Pancreas (tissue), 10 donors: ENCODE measurements at regions not wholly inside any gene's neighbourhood (a gene's known extent, or its start where the extent isn't known, plus 50 kb on each side); places are given as distances from the start of the nearest gene placed in this dataset.
"Not testable (repeated sequence)": the region's sequence is repeated elsewhere in the genome, so short reads cannot be mapped to it uniquely, and the experiment has no call there.

ENCODE experiments used
- ATAC-seq, 4 donors: fragments of 200-7000 bp; cut with Tn5 transposase; one replicate each; pipeline versions ENCODE4 v1.8.0 to v1.9.1; 2020; ENCODE audit warnings: mild to moderate bottlenecking in 4 of 4, moderate library complexity in 4 of 4
- DNase-seq, 6 donors: peaks; one replicate each; pipeline ENCODE4 v3.0.0-alpha.2; 2020
- FAIRE-seq: peaks from 2 replicates; lab custom pipeline; 2012; peaks lifted over from hg19 to GRCh38; lab: Jason Lieb, UNC
- H3K27ac ChIP-seq, 4 donors: fragments of 200-600 bp; sonication (generic); 1 replicate in 3 of 4; 2 replicates in 1 of 4; pipeline versions ENCODE4 v1.5.0 to v1.8.0; 2020
- H3K27me3 ChIP-seq, 4 donors: fragments of 200-600 bp; one replicate each; pipeline ENCODE4 v1.8.0; 2021
- H3K36me3 ChIP-seq, 3 donors: fragments of 200-600 bp; sonication (generic) in 1 of 3; one replicate each; pipeline versions ENCODE4 v1.5.0 to v1.8.0; 2020 to 2021
- H3K4me1 ChIP-seq, 3 donors: fragments of 200-600 bp; one replicate each; pipeline ENCODE4 v1.8.0; 2021
- H3K4me3 ChIP-seq, 4 donors: fragments of 200-600 bp; sonication (generic) in 2 of 4; one replicate each; pipeline versions ENCODE4 v1.5.0 to v1.8.0; 2020 to 2021
- H3K9me3 ChIP-seq, 4 donors: fragments of 200-600 bp; one replicate each; pipeline ENCODE4 v1.8.0; 2021
- WGBS, 2 donors: extraction: QIAGEN DNeasy Blood & Tissue Kit; methylation state at CpG; one replicate each; pipeline ENCODE4 v1.1.7; 2013; 5-methylcytosine and 5-hydroxymethylcytosine counted together
- intact Hi-C, 3 donors: fragments of 100-400 bp; cut with DNase I; formaldehyde crosslinking; loops; one replicate each; pipeline versions ENCODE4 v1.11.1 to v1.14.2; 2022
- donor health status: healthy with polysubstance abuse.
- donor health status: DM: no; HTN: no; CAD: no; lungs with moderate emphysema.
- donor health status: DM: no; HTN: no; CAD: no.
- donor health status: control.
- donor health status: control.
- donor health status: Bipolar disorder and iron deficiency.
- donor health status: DM: yes; HTN: yes; CAD: no.
- donor health status: DM: no; HTN: no; CAD: no.
- donor health status: DM: no; HTN: no; CAD: no.
- donor health status: DM: yes; HTN: yes; CAD: no.

GRCh38 chr1:146777826-146778602, 160.1 kb upstream of the NBPF12 start:
- ATAC-seq (peak; percentile 76 to 89 (median 86)), DNase-seq (peak in 4 of 6 donors; percentile 36 to 67 (median 58))
- H3K27ac ChIP-seq, H3K4me1 ChIP-seq, H3K36me3 ChIP-seq, FAIRE-seq, H3K27me3 ChIP-seq, H3K9me3 ChIP-seq, intact Hi-C loops, H3K4me3 ChIP-seq: not testable (repeated sequence)
- 29 to 37% methylated on average over 9 to 10 of the region's 13 CpGs for WGBS, 2 donors

- H3K36me3 ChIP-seq, intact Hi-C loops, H3K27me3 ChIP-seq, H3K4me3 ChIP-seq, FAIRE-seq, H3K9me3 ChIP-seq, H3K4me1 ChIP-seq, DNase-seq, H3K27ac ChIP-seq: not testable (repeated sequence)
- ATAC-seq = peak in 1 of 4 donors; percentile 39
- WGBS, 2 donors = 51 to 64% methylated on average over 3 of the region's 6 CpGs
Measured at GRCh38 chr1:146774988-146775387, 163.1 kb upstream of the NBPF12 start.

GRCh38 chr1:146774271-146774670, 163.9 kb upstream of the NBPF12 start:
- H3K9me3 ChIP-seq, H3K36me3 ChIP-seq, H3K27ac ChIP-seq, intact Hi-C loops, FAIRE-seq, DNase-seq, H3K4me3 ChIP-seq, H3K4me1 ChIP-seq, H3K27me3 ChIP-seq: not testable (repeated sequence)
- peak in 3 of 4 donors; percentile 45 to 52 (median 46) for ATAC-seq
- WGBS, 2 donors = 13 to 15% methylated on average over 7 of the region's 7 CpGs

GRCh38 chr1:146771409-146771808, 166.7 kb upstream of the NBPF12 start:
- WGBS, 2 donors = 79 to 84% methylated on average over 14 to 16 of the region's 16 CpGs
- H3K4me3 ChIP-seq, H3K36me3 ChIP-seq, ATAC-seq, intact Hi-C loops, H3K27ac ChIP-seq, H3K4me1 ChIP-seq, H3K27me3 ChIP-seq, H3K9me3 ChIP-seq, FAIRE-seq: not testable (repeated sequence)
- peak in 1 of 6 donors; percentile 32 for DNase-seq

GRCh38 chr1:146770998-146771397, 167.1 kb upstream of the NBPF12 start:
- FAIRE-seq, H3K27me3 ChIP-seq, H3K4me3 ChIP-seq, intact Hi-C loops, DNase-seq, ATAC-seq, H3K36me3 ChIP-seq, H3K9me3 ChIP-seq, H3K27ac ChIP-seq, H3K4me1 ChIP-seq: not testable (repeated sequence)
- WGBS, 2 donors = no CpG with 5 or more reads among the region's 3 CpGs

- FAIRE-seq, H3K27ac ChIP-seq, DNase-seq, H3K4me3 ChIP-seq, H3K36me3 ChIP-seq, H3K27me3 ChIP-seq, H3K4me1 ChIP-seq, intact Hi-C loops, H3K9me3 ChIP-seq: not testable (repeated sequence)
- no CpG with 5 or more reads among the region's 5 CpGs for WGBS, 2 donors
- ATAC-seq = peak in 2 of 4 donors; percentile 28 to 71
Measured at GRCh38 chr1:146763234-146763633, 174.9 kb upstream of the NBPF12 start.

GRCh38 chr1:146756858-146757257, 181.3 kb upstream of the NBPF12 start:
- H3K4me3 ChIP-seq, H3K9me3 ChIP-seq, intact Hi-C loops, H3K4me1 ChIP-seq, FAIRE-seq, H3K36me3 ChIP-seq, H3K27ac ChIP-seq, ATAC-seq, H3K27me3 ChIP-seq, DNase-seq: not testable (repeated sequence)
- WGBS, 2 donors = 31 to 62% methylated on average over 3 of the region's 4 CpGs

- DNase-seq, H3K27ac ChIP-seq, H3K9me3 ChIP-seq, H3K36me3 ChIP-seq, H3K27me3 ChIP-seq, H3K4me1 ChIP-seq, intact Hi-C loops, FAIRE-seq, H3K4me3 ChIP-seq: not testable (repeated sequence)
- ATAC-seq = peak in 2 of 4 donors; percentile 70 to 84
- WGBS, 2 donors = 33 to 50% methylated on average over 1 of the region's 3 CpGs
Measured at GRCh38 chr1:146748686-146749085, 189.4 kb upstream of the NBPF12 start.

- intact Hi-C loops, H3K4me3 ChIP-seq, DNase-seq, H3K4me1 ChIP-seq, H3K27ac ChIP-seq, H3K36me3 ChIP-seq, FAIRE-seq, H3K27me3 ChIP-seq, H3K9me3 ChIP-seq: not testable (repeated sequence)
- WGBS, 2 donors = 24 to 43% methylated on average over 7 to 8 of the region's 11 CpGs
- ATAC-seq = peak in 3 of 4 donors; percentile 17 to 71 (median 58)
Measured at GRCh38 chr1:146731981-146732680, 206.0 kb upstream of the NBPF12 start.

GRCh38 chr1:146729642-146730344, 208.3 kb upstream of the NBPF12 start:
- H3K27me3 ChIP-seq, DNase-seq, FAIRE-seq, H3K4me3 ChIP-seq, intact Hi-C loops, H3K4me1 ChIP-seq, H3K27ac ChIP-seq, H3K9me3 ChIP-seq, H3K36me3 ChIP-seq: not testable (repeated sequence)
- peak in 1 of 4 donors; percentile 44 for ATAC-seq
- 54 to 68% methylated on average over 4 to 6 of the region's 9 CpGs for WGBS, 2 donors

- FAIRE-seq, H3K9me3 ChIP-seq, H3K27me3 ChIP-seq, H3K4me3 ChIP-seq, H3K4me1 ChIP-seq, DNase-seq, H3K36me3 ChIP-seq, intact Hi-C loops, ATAC-seq, H3K27ac ChIP-seq: not testable (repeated sequence)
- WGBS, 2 donors = no CpG with 5 or more reads among the region's 1 CpG
Measured at GRCh38 chr1:146715054-146715453, 223.1 kb upstream of the NBPF12 start.
